H1 (cell line): ENCODE measurements at regions not wholly inside any gene's neighbourhood (a gene's known extent, or its start where the extent isn't known, plus 50 kb on each side); places are given as distances from the start of the nearest gene placed in this dataset.

ENCODE experiments used
- CHD1 ChIP-seq: IDR thresholded peaks from 2 replicates; pipeline ENCODE4 v1.6.1; 2012; ENCODE audit warnings: low read depth, low read length, improper control_type of control experiment
- GTF2F1 ChIP-seq: IDR thresholded peaks from 2 replicates; pipeline ENCODE4 v1.6.1; 2012; ENCODE audit warnings: low read depth, low read length, improper control_type of control experiment, borderline replicate concordance
- POLR2AphosphoS5 ChIP-seq: IDR thresholded peaks from 2 replicates; pipeline ENCODE4 v1.6.1; 2011; ENCODE audit warnings: low read depth, low read length
- RXRA ChIP-seq: IDR thresholded peaks from 2 replicates; pipeline ENCODE4 v1.6.1; 2011; ENCODE audit warnings: low read depth, mild to moderate bottlenecking, low read length, moderate library complexity; ENCODE audit not compliant: insufficient read depth
- TAF1 ChIP-seq: IDR thresholded peaks from 2 replicates; pipeline ENCODE4 v1.6.1; 2011; ENCODE audit warnings: mild to moderate bottlenecking, low read depth, low read length
- ZNF274 ChIP-seq: IDR thresholded peaks from 2 replicates; pipeline ENCODE4 v1.7.0; 2012; ENCODE audit warnings: low read length, borderline replicate concordance; ENCODE audit errors: extremely low read depth
- TF ChIP-seq, protein P1 (sequence below): fragments of 300-600 bp; sonication (generic); IDR thresholded peaks from 2 replicates; pipeline ENCODE4 v1.7.1; 2012; ENCODE audit warnings: low read length, moderate library complexity, mild to moderate bottlenecking, inconsistent platforms; ENCODE audit not compliant: insufficient replicate concordance
- TF ChIP-seq, protein P2 (sequence below): IDR thresholded peaks from 2 replicates; pipeline ENCODE4 v1.6.1; 2011; ENCODE audit warnings: low read depth, mild to moderate bottlenecking, low read length; ENCODE audit not compliant: insufficient read depth
- TF ChIP-seq, protein P3 (sequence below): IDR thresholded peaks from 2 replicates; pipeline ENCODE4 v1.6.1; 2012; ENCODE audit warnings: low read length, inconsistent platforms
- TF ChIP-seq, protein P4 (sequence below): IDR thresholded peaks from 2 replicates; pipeline ENCODE4 v1.6.1; 2012; ENCODE audit warnings: inconsistent platforms

DNA sequence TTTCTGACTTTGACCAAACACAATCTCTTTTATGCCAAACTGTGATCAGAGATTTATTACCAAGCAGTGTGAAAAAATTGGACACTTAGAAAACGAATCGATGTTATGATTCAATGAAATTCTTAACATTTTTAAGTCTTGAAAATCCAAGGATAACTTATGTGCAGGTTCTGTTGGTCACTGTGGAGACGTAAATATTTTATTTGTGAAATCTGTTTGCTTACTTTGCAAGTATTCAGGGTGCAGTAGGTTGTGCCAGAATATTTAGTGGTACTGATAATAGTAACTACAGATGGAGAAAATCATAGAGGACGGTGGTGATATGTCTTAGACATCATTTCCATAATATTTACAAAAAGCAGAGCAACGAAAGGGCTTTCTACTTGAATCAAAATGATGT is 97.3 kb downstream of the BMP2 start (continued):
- TF ChIP-seq, protein P1, sequence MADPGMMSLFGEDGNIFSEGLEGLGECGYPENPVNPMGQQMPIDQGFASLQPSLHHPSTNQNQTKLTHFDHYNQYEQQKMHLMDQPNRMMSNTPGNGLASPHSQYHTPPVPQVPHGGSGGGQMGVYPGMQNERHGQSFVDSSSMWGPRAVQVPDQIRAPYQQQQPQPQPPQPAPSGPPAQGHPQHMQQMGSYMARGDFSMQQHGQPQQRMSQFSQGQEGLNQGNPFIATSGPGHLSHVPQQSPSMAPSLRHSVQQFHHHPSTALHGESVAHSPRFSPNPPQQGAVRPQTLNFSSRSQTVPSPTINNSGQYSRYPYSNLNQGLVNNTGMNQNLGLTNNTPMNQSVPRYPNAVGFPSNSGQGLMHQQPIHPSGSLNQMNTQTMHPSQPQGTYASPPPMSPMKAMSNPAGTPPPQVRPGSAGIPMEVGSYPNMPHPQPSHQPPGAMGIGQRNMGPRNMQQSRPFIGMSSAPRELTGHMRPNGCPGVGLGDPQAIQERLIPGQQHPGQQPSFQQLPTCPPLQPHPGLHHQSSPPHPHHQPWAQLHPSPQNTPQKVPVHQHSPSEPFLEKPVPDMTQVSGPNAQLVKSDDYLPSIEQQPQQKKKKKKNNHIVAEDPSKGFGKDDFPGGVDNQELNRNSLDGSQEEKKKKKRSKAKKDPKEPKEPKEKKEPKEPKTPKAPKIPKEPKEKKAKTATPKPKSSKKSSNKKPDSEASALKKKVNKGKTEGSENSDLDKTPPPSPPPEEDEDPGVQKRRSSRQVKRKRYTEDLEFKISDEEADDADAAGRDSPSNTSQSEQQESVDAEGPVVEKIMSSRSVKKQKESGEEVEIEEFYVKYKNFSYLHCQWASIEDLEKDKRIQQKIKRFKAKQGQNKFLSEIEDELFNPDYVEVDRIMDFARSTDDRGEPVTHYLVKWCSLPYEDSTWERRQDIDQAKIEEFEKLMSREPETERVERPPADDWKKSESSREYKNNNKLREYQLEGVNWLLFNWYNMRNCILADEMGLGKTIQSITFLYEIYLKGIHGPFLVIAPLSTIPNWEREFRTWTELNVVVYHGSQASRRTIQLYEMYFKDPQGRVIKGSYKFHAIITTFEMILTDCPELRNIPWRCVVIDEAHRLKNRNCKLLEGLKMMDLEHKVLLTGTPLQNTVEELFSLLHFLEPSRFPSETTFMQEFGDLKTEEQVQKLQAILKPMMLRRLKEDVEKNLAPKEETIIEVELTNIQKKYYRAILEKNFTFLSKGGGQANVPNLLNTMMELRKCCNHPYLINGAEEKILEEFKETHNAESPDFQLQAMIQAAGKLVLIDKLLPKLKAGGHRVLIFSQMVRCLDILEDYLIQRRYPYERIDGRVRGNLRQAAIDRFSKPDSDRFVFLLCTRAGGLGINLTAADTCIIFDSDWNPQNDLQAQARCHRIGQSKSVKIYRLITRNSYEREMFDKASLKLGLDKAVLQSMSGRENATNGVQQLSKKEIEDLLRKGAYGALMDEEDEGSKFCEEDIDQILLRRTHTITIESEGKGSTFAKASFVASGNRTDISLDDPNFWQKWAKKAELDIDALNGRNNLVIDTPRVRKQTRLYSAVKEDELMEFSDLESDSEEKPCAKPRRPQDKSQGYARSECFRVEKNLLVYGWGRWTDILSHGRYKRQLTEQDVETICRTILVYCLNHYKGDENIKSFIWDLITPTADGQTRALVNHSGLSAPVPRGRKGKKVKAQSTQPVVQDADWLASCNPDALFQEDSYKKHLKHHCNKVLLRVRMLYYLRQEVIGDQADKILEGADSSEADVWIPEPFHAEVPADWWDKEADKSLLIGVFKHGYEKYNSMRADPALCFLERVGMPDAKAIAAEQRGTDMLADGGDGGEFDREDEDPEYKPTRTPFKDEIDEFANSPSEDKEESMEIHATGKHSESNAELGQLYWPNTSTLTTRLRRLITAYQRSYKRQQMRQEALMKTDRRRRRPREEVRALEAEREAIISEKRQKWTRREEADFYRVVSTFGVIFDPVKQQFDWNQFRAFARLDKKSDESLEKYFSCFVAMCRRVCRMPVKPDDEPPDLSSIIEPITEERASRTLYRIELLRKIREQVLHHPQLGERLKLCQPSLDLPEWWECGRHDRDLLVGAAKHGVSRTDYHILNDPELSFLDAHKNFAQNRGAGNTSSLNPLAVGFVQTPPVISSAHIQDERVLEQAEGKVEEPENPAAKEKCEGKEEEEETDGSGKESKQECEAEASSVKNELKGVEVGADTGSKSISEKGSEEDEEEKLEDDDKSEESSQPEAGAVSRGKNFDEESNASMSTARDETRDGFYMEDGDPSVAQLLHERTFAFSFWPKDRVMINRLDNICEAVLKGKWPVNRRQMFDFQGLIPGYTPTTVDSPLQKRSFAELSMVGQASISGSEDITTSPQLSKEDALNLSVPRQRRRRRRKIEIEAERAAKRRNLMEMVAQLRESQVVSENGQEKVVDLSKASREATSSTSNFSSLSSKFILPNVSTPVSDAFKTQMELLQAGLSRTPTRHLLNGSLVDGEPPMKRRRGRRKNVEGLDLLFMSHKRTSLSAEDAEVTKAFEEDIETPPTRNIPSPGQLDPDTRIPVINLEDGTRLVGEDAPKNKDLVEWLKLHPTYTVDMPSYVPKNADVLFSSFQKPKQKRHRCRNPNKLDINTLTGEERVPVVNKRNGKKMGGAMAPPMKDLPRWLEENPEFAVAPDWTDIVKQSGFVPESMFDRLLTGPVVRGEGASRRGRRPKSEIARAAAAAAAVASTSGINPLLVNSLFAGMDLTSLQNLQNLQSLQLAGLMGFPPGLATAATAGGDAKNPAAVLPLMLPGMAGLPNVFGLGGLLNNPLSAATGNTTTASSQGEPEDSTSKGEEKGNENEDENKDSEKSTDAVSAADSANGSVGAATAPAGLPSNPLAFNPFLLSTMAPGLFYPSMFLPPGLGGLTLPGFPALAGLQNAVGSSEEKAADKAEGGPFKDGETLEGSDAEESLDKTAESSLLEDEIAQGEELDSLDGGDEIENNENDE: no peak
- TF ChIP-seq CHD1: no peak
- TF ChIP-seq RXRA: no peak
- TF ChIP-seq ZNF274: no peak
- TF ChIP-seq POLR2AphosphoS5: no peak
- TF ChIP-seq, protein P2, sequence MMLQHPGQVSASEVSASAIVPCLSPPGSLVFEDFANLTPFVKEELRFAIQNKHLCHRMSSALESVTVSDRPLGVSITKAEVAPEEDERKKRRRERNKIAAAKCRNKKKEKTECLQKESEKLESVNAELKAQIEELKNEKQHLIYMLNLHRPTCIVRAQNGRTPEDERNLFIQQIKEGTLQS: no peak
- TF ChIP-seq GTF2F1: no peak
- TF ChIP-seq, protein P3, sequence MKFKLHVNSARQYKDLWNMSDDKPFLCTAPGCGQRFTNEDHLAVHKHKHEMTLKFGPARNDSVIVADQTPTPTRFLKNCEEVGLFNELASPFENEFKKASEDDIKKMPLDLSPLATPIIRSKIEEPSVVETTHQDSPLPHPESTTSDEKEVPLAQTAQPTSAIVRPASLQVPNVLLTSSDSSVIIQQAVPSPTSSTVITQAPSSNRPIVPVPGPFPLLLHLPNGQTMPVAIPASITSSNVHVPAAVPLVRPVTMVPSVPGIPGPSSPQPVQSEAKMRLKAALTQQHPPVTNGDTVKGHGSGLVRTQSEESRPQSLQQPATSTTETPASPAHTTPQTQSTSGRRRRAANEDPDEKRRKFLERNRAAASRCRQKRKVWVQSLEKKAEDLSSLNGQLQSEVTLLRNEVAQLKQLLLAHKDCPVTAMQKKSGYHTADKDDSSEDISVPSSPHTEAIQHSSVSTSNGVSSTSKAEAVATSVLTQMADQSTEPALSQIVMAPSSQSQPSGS: no peak
- TF ChIP-seq TAF1: no peak
- TF ChIP-seq, protein P4, sequence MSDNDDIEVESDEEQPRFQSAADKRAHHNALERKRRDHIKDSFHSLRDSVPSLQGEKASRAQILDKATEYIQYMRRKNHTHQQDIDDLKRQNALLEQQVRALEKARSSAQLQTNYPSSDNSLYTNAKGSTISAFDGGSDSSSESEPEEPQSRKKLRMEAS: no peak
